Small intestine (tissue), 7 donors: ENCODE measurements at regions not wholly inside any gene's neighbourhood (a gene's known extent, or its start where the extent isn't known, plus 50 kb on each side); places are given as distances from the start of the nearest gene placed in this dataset.

Source experiments
- DNase-seq, 2 donors: peaks; one replicate each; pipeline versions ENCODE4 v3.0.0 to v3.0.0-alpha.2; 2013
- FAIRE-seq: peaks from 2 replicates; lab custom pipeline; 2012; peaks lifted over from hg19 to GRCh38; lab: Jason Lieb, UNC
- H3K27ac ChIP-seq, 3 donors: one replicate each; pipeline ENCODE4 v1.5.1; 2013; ENCODE audit warnings: low read length in 2 of 3, mild to moderate bottlenecking in 2 of 3, control low read depth in 1 of 3, inconsistent platforms in 1 of 3, low read depth in 1 of 3, moderate library complexity in 1 of 3
- H3K27me3 ChIP-seq, 3 donors: one replicate each; pipeline ENCODE4 v1.6.1; 2013; ENCODE audit warnings: low read length in 3 of 3, inconsistent platforms in 1 of 3; ENCODE audit not compliant: control insufficient read depth in 3 of 3, insufficient read depth in 3 of 3
- H3K36me3 ChIP-seq, 3 donors: one replicate each; pipeline ENCODE4 v1.6.1; 2013; ENCODE audit warnings: low read length in 3 of 3, inconsistent platforms in 1 of 3, low read depth in 1 of 3, mild to moderate bottlenecking in 1 of 3, moderate library complexity in 1 of 3; ENCODE audit not compliant: control insufficient read depth in 3 of 3, insufficient read depth in 2 of 3
- H3K4me1 ChIP-seq, 3 donors: one replicate each; pipeline ENCODE4 v1.6.1; 2013; ENCODE audit warnings: low read length in 2 of 3, inconsistent platforms in 1 of 3, low read depth in 1 of 3, mild to moderate bottlenecking in 1 of 3, moderate library complexity in 1 of 3; ENCODE audit not compliant: control insufficient read depth in 3 of 3, insufficient read depth in 2 of 3
- H3K4me3 ChIP-seq, 3 donors: one replicate each; pipeline ENCODE4 v1.5.1; 2013; ENCODE audit warnings: low read length in 3 of 3, control low read depth in 1 of 3, inconsistent platforms in 1 of 3, low read depth in 1 of 3, mild to moderate bottlenecking in 1 of 3, moderate library complexity in 1 of 3
- H3K9me3 ChIP-seq, 2 donors: one replicate each; pipeline ENCODE4 v1.6.1; 2013; ENCODE audit warnings: low read depth in 1 of 2, low read length in 1 of 2; ENCODE audit not compliant: control insufficient read depth in 2 of 2, insufficient read depth in 1 of 2
- WGBS, 3 donors: extraction: QIAGEN DNeasy Blood & Tissue Kit; methylation state at CpG; one replicate each; pipeline ENCODE4 v1.1.7; 2013; 5-methylcytosine and 5-hydroxymethylcytosine counted together
- donor health status: healthy with polysubstance abuse.
- donor health status: control.
- donor health status: control.
- donor health status: Bipolar disorder and iron deficiency.
- donor health status: healthy.

DNA sequence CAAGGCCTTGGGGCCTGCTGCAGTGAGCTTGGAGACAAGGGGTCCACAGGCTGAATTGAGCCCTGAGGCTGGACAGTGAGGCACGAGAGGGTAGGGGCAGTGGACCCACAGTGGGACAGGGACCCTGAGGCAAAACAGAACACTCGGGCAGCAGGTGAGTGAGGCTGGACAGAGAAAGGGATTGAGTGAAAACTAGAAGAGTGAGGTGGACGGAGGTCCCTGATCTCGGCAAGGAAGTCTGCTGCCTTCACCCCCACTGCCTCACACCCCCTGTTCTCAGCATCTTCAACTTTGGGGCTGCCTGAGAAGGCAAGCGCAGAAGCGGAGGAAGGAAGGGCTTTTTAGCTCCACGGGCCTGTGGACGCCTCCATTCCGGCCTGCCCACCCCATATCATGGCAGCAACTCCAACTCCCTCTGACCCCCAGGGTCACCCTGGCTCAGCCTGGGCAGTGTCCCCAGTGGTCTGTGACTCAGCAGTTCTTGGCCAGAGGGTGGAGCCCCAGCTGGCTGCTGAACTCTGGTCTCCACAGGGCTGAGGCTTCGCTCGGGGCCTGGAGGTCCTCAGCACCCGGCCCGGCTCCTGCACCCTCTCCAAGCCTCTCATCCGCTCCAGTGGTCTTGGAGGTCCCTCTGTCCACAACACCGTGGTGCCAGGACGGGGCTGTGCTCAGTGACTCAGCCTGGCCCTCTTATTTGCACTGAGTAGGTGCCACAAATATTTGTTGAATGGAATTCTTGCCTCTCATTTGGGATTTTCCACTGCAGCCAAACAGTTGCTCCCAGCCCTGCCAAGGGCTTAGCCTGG, 60.0 kb upstream of the EPS8L3 start:
- Histone ChIP-seq H3K27ac (peak overlapping the region in 1 of 3 donors; percentile 25), H3K9me3 (no peaks in the 10 kb centered on the region), H3K4me3 (no peak overlapping the region), H3K36me3 (no peaks in the 10 kb centered on the region), H3K4me1 (peaks cover 0 to 3% (median 0%) of the 10 kb centered on the region in 3 donors), H3K27me3 (no peaks in the 10 kb centered on the region)
- FAIRE-seq (no peak), DNase-seq (peak in 1 of 2 donors; percentile 23)
- WGBS, 3 donors, result 64 to 72% (median 71%) methylated on average over 16 of the region's 16 CpGs

DNA sequence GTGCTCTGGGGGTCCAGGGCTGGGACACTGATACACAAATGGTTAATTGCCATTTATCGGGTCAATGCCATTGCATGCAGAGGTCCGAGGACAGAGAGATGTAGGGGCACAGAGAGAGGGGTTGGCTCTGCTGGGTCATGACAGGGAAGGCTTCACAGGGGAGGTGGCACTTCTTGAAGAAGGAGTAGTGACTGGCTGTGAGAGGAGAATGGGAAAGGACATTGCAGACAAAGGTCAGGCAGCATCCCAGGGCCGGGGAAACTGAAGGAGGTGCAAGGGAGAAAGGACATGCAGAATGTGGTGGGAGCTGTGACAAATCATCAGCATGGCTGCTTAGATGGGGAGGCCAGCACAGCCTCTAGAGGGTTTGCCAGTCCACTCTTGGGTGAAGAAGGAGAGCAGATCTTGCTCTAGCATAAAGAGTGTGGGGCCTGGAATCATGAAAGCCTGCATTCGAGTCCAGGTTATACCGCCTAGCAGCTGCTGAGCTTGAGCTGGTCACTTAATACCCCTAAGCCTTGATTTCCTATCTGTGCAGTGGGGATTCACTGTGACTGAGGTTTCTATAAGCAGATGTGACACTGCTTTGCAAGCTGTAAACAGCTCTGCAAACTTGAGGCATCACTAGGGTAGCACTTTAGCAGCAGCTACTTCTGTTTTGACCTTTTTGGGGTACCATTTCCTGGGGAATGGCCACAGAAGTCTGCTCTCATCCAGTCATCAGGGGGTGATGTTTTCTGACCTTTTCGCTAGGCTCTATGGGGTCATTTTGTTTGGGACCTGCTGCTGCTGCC, 59.2 kb upstream of the EPS8L3 start:
- DNase-seq, result no peak
- H3K27ac ChIP-seq, result peak overlapping the region in 1 of 3 donors; percentile 63
- H3K27me3 ChIP-seq, result no peaks in the 10 kb centered on the region
- no peaks in the 10 kb centered on the region for H3K9me3 ChIP-seq
- no peak overlapping the region for H3K4me3 ChIP-seq
- no peaks in the 10 kb centered on the region for H3K36me3 ChIP-seq
- H3K4me1 ChIP-seq, result peaks cover 0 to 3% (median 0%) of the 10 kb centered on the region in 3 donors
- 82 to 90% (median 84%) methylated on average over 6 of the region's 6 CpGs for WGBS, 3 donors
- no peak for FAIRE-seq

DNA sequence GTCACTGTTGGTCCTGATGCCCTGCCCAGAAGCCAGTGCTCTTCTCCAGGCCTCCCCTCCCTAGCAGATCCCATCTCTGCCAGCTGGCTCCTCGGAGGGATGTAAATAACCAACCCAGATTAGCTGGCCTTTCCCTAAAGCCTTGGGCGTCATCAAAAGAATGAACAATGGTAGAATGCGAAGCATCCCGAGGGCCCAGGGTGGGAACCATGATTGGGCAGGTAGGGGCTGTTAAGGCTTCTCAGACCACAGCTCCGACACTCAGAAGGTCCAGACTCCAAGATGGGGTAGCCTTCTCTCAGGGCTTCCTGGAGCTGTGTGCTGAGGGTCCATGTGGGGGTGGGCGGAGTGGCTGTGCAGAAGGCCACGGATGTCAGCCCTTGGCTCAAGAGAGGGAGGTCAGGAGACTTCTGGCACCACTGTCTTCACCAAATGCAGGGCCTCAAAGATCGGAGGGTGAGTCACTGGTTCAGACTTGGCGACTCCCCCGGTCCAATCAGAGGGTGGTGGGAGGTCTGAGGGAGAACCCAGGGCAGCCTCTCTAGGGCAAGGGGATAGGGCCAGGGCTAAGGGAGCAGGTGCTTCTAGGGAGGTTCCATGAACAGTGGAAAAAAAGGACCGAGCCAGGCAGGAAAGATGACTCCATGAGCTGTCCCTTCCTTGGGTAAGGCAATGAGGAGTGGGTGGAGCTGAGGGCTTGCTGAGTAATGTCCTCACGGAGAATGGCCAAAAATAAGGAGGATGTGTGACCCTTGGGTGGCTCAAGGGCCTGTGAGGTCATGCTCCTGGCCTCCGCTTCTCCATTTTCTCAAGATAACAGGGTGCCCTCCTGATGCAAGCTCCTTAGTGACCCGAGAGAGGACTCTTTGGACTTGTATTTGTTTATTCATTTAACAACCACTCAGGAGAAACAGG, 58.4 kb upstream of the EPS8L3 start:
- Histone ChIP-seq H3K9me3 (no peaks in the 10 kb centered on the region), H3K4me3 (no peak overlapping the region), H3K27me3 (no peaks in the 10 kb centered on the region), H3K4me1 (peaks cover 0 to 3% (median 0%) of the 10 kb centered on the region in 3 donors), H3K27ac (peak overlapping the region in 1 of 3 donors; percentile 63), H3K36me3 (no peaks in the 10 kb centered on the region)
- DNase-seq, result no peak
- FAIRE-seq, result no peak
- 67 to 79% (median 78%) methylated on average over 14 of the region's 14 CpGs for WGBS, 3 donors

GRCh38 chr1:109821221-109821669, 57.5 kb upstream of the EPS8L3 start:
- whole genome bisulfite sequencing, 3 donors, result 73 to 81% (median 75%) methylated on average over 8 of the region's 8 CpGs
- Histone ChIP-seq H3K27ac (peak overlapping the region in 1 of 3 donors; percentile 63), H3K27me3 (no peaks in the 10 kb centered on the region), H3K4me1 (peaks cover 0 to 3% (median 0%) of the 10 kb centered on the region in 3 donors), H3K4me3 (no peak overlapping the region), H3K36me3 (no peaks in the 10 kb centered on the region), H3K9me3 (peaks cover 0 to under 1% of the 10 kb centered on the region in 2 donors)
- DNase-seq, result no peak
- no peak for FAIRE-seq

GRCh38 chr1:109819906-109820305, 56.2 kb upstream of the EPS8L3 start:
- no peak for FAIRE-seq
- Histone ChIP-seq H3K27ac (no peak overlapping the region), H3K9me3 (peaks cover 0 to 10% of the 10 kb centered on the region in 2 donors), H3K36me3 (no peaks in the 10 kb centered on the region), H3K27me3 (no peaks in the 10 kb centered on the region), H3K4me3 (no peak overlapping the region), H3K4me1 (peaks cover 0 to 3% (median 0%) of the 10 kb centered on the region in 3 donors)
- DNase-seq, result no peak
- 77 to 96% (median 86%) methylated on average over 3 of the region's 3 CpGs for WGBS, 3 donors

DNA sequence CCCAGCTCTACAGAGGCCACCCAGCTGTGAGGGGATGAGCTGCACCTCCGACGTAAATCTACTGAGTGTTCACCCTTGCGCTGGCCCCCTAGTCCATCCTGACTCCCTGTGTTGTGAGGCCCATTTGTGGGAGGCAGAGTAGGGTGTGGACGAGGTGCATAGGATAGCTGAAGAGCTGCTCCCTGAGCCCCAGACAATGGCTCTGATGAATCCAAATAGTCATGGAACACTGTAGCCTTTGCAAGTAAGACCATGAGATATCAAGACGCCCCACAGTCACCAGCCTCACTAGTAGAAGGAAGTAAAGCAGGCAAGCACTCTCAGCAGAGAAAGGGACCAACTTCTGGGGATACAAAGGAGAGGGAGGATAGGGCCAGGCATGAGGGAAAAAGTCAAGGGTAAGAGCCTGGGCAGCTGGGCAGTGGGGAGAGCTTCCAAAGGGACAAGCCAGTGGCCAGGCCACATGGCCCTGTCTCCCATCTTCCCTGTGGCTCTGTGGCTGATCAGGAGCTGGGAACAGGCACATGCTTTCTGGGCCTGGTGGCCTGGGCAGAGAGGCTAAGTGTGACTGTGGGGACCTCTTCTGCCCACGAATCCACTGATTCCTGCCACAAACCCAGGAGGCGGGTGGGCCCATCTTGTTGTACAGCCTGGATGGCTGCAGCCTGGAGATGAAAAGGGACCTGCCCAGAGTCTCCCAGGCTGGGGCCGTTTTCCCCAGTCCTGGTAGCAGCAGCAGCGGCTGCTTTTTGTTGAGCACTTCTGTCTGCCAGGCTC, 55.5 kb upstream of the EPS8L3 start:
- Histone ChIP-seq H3K27ac (no peak overlapping the region), H3K9me3 (peaks cover 0 to 10% of the 10 kb centered on the region in 2 donors), H3K4me3 (no peak overlapping the region), H3K4me1 (peaks cover 0 to 3% (median 0%) of the 10 kb centered on the region in 3 donors), H3K27me3 (no peaks in the 10 kb centered on the region), H3K36me3 (no peaks in the 10 kb centered on the region)
- FAIRE-seq (no peak), DNase-seq (no peak)
- 87 to 94% (median 92%) methylated on average over 9 of the region's 9 CpGs for WGBS, 3 donors

GRCh38 chr1:109818271-109818987, 54.7 kb upstream of the EPS8L3 start:
- Histone ChIP-seq H3K4me3 (no peak overlapping the region), H3K27me3 (no peaks in the 10 kb centered on the region), H3K4me1 (peaks cover 0 to 3% (median 0%) of the 10 kb centered on the region in 3 donors), H3K9me3 (peaks cover 0 to 10% of the 10 kb centered on the region in 2 donors), H3K36me3 (no peaks in the 10 kb centered on the region), H3K27ac (peak overlapping the region in 1 of 3 donors; percentile 8)
- no peak for FAIRE-seq
- 61 to 64% (median 63%) methylated on average over 6 of the region's 6 CpGs for WGBS, 3 donors
- DNase-seq, result no peak
